ENCODE measurements at regions not wholly inside any gene's neighbourhood (a gene's known extent, or its start where the extent isn't known, plus 50 kb on each side); places are given as distances from the start of the nearest gene placed in this dataset.

- DNase-seq (ENCODE audit: low read depth in 1 of 2, low spot score in 1 of 2), result no peak
These were observed 59.8 kb upstream of the CARMIL1 start for GRCh38 chr6:25219216-25219916.

DNA sequence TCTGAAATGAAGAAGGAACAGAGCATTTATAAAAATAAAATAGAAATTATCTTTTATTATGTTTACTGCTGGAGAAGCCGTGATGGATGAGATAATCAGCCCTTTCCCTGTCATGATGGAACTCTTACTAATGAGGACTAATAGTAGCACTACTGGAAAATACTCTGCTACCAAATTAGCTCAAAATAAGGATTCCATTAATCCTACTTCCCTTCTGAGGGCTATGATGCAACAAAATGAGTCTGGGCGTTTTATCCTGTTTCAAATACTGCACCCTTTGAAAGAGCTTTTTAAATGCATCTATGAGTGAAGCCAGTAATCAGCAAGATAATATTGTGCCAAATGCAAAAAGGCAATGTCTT is 59.3 kb upstream of the CARMIL1 start:
- no peak for DNase-seq (ENCODE audit: low read depth in 1 of 2, low spot score in 1 of 2)

DNA sequence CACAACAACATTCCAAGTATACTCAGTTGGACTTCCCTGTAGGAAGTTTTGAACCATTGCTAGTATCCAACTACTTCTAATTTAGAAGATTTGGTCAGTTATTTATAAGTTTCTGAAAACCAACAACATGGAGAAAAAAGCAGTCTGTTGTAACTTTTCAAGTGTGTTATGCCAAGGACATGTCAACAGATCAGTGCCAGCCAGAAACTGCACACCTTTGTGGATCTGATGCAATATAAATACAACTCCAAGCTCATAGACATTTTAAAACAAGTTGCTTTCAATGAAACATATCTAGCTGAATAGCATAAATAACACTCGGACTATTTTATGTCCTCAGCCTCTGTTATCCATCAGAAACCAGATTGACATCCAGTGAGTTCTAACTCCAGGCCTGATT is 58.3 kb upstream of the CARMIL1 start:
- DNase-seq (ENCODE audit: low read depth in 1 of 2, low spot score in 1 of 2), result no peak

DNA sequence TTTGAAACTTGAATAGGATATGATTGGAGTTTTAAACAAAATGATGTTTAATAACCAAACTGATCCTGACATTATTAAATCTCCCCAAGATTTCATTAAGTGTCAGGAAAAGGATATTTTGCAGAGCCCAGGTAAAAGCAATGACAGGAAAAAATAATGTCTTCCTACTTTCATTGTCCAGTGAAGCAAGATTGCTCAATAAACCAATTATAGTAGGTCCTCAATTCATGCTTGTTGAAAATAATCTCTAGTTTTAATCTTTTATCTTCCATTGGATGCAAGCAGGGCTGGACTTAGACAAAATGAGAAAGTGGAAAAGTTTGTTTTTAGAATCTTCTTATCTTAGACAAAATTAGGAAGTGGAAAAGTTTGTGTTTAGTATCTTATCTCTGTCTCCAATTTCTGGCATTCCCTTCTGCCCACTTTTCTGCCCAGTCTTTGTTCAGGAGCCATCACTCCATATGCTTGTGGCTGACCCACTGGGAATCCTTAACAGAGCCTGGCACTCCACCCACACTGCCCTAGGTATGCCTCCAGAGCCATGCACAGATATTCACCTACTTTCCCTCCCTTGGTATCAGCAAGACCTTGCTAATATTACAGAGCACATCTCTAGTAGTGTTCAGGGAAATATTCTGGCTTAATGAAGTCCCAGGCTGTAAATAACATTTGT is 57.0 kb upstream of the CARMIL1 start:
- no peak for DNase-seq (ENCODE audit: low read depth in 1 of 2, low spot score in 1 of 2)

- DNase-seq (ENCODE audit: low read depth in 1 of 2, low spot score in 1 of 2), result peak; percentile 13 to 50
These were observed 55.6 kb upstream of the CARMIL1 start for GRCh38 chr6:25223490-25223991.

- no peak for DNase-seq (ENCODE audit: low read depth in 1 of 2, low spot score in 1 of 2)
These were observed 54.9 kb upstream of the CARMIL1 start for GRCh38 chr6:25224242-25224641.

DNA sequence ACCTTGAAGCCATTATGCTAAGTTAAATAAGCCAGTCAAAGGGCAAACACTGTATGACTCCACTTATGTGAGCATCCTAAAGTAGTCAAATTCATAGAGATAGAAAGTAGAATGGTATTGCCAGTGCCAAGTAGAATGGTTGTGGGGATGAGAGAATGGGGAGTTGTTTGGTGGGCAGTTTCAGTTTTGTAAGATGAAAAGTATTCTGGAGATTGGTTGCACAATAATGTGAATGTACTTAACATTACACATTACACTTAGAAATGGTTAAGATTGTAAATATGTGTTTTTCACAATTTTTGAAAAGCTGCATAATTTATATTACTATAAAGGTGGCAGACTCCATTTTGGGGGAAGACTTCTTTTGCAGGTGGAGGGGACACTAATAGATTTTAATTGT is 51.3 kb upstream of the CARMIL1 start:
- DNase-seq (ENCODE audit: low read depth in 1 of 2, low spot score in 1 of 2), result no peak
